IPS-NIHi11 (cell line): ENCODE measurements at regions not wholly inside any gene's neighbourhood (a gene's known extent, or its start where the extent isn't known, plus 50 kb on each side); places are given as distances from the start of the nearest gene placed in this dataset.
A peak's percentile ranks its signal among the peaks of the same experiment; 100 is the strongest.

ENCODE experiments used
- DNase-seq: peaks from one replicate; pipeline ENCODE4 v3.0.0; 2012; ENCODE audit warnings: mixed read lengths, low spot score

DNA sequence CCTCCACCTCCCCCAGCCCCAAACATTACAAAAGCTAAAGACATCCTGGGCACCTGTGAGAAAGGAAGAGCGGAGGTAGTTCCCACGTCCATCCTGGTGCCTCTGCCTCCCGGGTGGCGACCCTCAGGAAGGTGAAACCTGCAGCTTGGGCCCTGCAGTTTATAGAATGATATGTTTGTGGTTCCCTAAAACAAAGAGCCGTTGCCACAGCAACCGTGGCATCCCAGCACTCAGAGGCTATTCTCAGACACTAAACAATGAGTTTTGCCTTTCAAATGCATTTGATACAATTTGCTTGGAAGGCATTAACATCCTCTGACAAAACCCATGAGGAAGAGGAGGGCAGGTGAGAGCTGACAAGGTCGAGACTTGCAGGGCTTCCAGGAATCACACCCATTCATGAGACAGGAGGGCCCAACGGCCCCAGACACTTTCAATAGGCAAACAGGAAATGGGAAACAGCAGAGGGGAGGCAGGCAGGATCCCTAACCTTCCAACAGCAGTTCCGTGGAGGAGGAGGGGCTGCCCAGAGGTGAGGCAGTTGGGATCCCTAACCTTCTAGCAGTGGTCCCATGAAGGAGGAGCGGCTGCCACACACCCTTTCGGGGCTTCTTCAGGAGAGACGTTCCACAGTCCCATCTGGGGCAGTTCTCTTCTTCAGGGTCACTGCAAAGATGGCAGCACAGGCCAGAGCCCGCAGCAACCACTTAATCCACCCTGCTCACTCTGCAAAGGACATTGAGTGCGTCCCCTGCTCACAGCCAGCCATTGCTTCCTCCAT, 379.2 kb downstream of the SHANK2 start:
- peak; percentile 73 for DNase-seq

DNA sequence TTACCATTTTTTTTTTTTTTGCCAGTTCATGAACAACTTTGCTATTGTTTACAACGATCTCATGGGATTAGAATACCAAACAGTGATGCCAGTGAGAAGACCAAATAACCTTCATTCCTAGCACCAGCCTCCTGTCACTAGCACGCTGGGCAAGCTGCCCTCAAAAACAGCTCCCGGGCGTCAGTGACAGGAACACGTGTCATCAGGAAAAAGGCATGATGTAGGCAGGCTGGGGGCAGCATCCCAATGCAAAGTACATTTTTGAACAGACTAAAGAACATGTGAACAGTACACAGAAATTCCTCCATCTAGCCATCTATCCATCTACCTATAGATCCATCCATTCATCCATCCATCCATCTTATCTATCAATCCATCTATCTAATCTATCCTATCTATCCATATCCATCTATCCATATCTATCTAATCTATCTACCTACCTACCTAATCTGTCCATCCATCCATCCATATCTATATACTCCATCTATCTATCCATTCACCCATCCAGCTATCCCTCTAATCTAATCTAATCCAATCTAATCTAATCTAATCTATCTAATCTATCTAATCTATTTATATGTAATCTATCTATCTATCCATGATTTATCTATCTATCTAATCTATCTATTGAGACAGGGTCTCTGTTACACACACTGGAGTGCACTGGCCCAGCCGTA, 378.5 kb downstream of the SHANK2 start:
- no peak for DNase-seq

GRCh38 chr11:70876685-70877084, 375.7 kb downstream of the SHANK2 start:
- DNase-seq, result no peak

DNA sequence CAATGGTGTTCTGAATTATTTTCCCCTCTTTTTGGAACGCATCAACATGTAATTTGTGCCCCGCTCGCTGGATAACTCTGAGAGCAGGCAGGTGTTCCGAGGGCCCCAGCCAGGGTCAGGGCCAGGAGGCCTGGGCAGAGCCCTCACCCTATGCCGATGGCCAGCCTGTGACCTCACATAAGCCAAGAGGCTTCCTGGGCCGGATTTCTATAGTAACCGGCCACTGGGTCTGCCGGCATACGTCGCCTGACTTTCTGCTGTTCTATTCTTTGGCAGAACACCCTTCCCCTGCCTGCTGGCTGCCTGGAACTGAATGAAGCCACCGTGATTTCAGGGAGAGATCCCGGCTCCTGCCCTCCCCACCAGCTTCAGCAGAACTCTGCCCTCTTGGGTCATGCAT, 375.2 kb downstream of the SHANK2 start:
- no peak for DNase-seq

GRCh38 chr11:70878366-70878765, 374.0 kb downstream of the SHANK2 start:
- DNase-seq, result no peak

GRCh38 chr11:70879601-70880285, 372.6 kb downstream of the SHANK2 start:
- DNase-seq, result no peak

GRCh38 chr11:70880416-70880815, 372.0 kb downstream of the SHANK2 start:
- no peak for DNase-seq

GRCh38 chr11:70881948-70882715, 370.2 kb downstream of the SHANK2 start:
- no peak for DNase-seq

DNA sequence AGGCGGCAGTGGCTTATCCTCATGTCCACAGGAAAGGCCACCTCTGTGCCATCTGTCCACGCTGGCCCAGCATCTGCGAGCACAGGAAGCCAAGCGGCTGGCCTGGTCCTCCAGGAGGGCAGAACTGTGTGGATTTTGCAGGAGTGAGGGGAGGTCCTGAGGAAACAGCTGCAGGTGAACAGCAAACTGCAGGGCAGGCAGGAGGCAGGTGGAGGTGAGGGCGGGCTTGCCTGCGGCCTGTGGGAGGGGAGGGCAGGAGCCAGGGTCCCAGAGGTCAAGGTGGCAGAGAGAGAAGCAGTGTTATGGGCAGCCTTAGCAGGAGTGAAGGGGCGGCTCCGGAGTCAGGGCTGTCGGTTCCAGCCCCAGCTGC, 369.7 kb downstream of the SHANK2 start:
- DNase-seq, result no peak

GRCh38 chr11:70883323-70883940, 368.9 kb downstream of the SHANK2 start:
- DNase-seq, result no peak

GRCh38 chr11:70883973-70884623, 368.3 kb downstream of the SHANK2 start:
- no peak for DNase-seq

DNA sequence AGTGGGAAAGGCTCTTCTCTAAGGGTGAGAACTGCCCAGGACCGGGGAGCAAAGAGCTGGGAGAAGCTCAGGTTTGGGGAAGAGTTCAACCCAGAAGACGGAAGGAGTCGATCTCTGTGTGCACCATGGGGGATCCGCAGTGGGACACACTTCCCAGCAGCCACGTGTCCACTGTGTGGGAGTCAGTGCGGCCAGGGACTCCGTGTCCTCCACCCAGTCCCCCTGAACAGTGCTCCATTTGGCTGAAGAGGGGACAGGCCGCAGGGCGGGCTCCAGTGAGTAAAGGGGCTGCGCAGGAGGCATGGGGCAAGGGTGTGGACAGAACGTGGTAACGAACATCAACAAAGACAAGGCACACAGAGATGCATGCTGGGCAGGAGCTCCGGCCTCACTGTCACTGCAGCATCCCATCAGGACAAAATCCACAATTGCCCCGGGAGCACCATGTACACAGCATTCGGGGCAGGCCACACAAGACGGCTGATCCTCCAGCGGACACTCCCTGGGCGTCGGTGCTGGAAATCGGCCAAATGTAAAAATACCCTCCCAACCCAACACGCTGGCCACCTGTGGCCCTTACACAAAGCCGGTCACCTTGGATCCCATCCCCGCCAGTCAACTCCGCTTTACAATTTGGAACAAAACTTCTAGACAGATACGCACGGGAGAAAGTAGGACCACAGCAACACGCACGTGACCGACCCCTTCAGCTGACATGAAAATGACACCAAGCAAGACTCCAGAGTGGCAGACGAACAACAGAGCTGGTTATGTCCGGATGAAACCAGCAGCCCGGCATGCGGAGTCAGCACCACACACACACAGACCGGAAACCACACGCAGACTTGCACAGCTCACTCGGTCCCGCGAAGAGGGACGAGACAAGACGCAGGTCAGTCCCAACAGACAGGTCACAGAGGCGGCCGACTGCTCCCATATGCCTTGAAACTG, 366.8 kb downstream of the SHANK2 start:
- no peak for DNase-seq

- no peak for DNase-seq
Observed at GRCh38 chr11:70886256-70886655, 366.1 kb downstream of the SHANK2 start.

DNA sequence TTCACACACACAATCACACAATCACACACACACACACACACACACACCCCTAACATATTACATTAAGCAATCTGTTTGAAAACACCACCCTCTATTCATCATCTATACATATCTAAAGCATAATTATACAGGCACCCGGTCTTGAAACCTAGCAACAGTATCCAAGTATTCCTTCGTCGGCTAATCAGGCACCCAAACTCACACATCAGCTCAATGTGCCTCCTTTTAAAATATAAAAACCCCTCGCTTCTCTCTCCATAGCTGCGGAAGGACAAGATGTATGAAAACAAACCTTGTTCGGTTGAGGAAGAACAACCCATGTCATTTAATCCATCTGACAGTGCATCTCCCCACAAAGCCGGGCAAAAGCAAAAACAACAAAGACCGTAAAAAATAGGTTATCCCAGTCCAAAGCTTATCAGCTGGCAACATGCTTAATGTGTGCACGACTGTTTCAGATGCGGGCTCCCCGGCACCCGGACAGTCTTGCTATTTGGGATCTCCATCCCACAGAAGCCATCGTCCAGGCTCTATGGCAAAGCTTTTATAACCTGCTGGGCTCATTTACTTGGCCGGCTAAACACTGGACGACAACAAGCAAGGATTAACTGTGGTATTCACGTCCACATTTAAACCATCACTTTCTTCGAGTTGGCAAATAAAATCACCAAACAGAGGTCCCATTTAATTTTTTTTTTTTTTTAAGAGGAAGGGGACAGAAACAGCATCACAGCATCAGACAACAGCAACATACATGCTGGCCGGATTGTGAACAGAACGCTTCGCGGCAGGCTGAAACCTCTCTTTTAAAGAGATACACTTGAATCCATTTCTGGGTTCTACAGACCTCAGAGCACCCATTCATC, 365.5 kb downstream of the SHANK2 start:
- no peak for DNase-seq

DNA sequence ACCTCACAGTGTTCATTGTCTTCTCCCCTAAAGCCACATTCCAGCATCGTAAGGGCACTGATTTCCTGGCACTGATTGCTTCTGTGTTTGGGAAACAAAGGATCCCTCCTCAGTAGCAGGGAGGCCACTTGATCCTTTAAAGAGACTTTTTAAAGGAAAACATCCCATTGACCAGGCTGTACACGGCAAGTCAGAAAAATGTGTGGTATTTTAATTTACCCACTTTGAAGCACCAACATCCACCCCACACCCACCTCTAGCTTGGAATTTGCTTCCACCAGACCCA, 364.9 kb downstream of the SHANK2 start:
- DNase-seq, result no peak

DNA sequence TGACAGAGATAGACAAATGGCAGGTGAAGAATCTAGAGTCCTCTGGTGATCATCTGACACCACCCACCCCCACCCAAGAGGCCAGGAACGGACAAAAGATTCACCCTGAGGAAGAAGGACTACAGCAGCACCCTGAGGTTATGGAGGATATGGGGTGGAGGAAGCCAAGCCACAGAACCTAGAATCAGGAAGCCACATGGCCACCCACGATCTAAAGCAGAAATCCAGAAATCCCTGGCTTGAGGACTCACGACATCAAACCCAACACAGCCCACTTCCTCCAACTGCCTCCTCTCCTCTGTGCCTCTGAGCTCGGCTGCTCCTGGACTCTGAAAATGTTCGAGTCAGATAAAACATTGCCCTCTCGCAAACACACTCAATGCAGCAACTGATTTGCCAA, 364.3 kb downstream of the SHANK2 start:
- DNase-seq, result no peak

GRCh38 chr11:70889411-70889810, 363.0 kb downstream of the SHANK2 start:
- DNase-seq, result no peak

DNA sequence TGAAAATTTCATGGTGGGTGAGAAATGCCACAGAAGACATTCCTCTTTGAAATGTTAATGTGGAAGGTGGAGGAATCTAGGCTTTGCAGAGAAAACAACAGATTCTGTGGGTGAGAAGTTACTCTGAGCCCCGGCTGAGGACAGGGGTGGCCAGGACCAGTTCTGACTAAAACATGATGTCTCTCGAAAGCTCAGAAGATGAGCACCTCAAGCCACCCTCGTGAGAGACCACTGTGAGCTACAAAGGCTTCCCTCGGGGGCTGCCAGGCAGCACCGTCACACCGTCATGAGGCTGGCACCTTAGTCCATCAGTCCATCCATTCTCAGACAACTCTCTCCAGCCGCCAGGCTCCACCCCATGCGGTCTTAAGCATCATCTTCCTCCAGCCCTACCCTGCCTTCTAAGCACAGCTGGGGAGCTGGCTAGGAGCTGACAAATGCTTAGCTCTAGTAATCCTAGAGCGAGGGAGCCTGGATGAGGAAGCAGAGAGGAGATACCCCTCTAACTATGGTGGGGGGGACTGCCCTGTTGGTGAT, 360.5 kb downstream of the SHANK2 start:
- no peak for DNase-seq

- no peak for DNase-seq
Observed at GRCh38 chr11:70892889-70893288, 359.5 kb downstream of the SHANK2 start.
